HCT116 (cell line): ENCODE measurements at regions not wholly inside any gene's neighbourhood (a gene's known extent, or its start where the extent isn't known, plus 50 kb on each side); places are given as distances from the start of the nearest gene placed in this dataset.

Experiments
- ATAC-seq: fragments of 200-7000 bp; cut with Tn5 transposase; 2 replicates; pipeline ENCODE4 v1.9.1; 2020; ENCODE audit warnings: mild to moderate bottlenecking, moderate library complexity
- BruUV-seq: library from RNA; stranded (reverse); fragments of 400-500 nt; replicated peaks from 2 replicates; lab custom pipeline; 2021; lab: Mats Ljungman, UMichigan
- CTCF ChIA-PET: fragments of 300-600 bp; sonication (Branson Sonifier 250); formaldehyde crosslinking; loops from one replicate; lab custom pipeline; 2021; ENCODE audit warnings: antibody characterized with exemption; lab: Charles Lee
- POLR2A ChIA-PET: fragments of 300-600, 350-600 bp; sonication (Branson Sonifier 250); formaldehyde crosslinking; loops from one replicate; lab custom pipeline; 2021; ENCODE audit warnings: antibody characterized with exemption; lab: Charles Lee
- RAD21 ChIA-PET, 2 experiments: fragments of 300-600 bp; sonication (Branson Sonifier 250); formaldehyde crosslinking; loops; one replicate each; lab custom pipeline; 2023; ENCODE audit warnings: low total read pairs in 2 of 2; ENCODE audit not compliant: uncharacterized antibody in 2 of 2, unreplicated experiment in 2 of 2, low non-redundant PET in 1 of 2; lab: Charles Lee
- DNase-seq: peaks from one replicate; pipeline ENCODE4 v3.0.0-alpha.2; 2010; ENCODE audit warnings: low read depth, low spot score
- H2AFZ ChIP-seq: fragments of 200-600 bp; shearing (Covaris generic), sonication (generic); 2 replicates; pipeline ENCODE4 v1.6.1; 2017; ENCODE audit warnings: low read depth, mixed run types, mixed read lengths, antibody characterized with exemption, low read length; ENCODE audit not compliant: poor library complexity, severe bottlenecking
- H3K27ac ChIP-seq: 2 replicates; pipeline ENCODE4 v1.5.1; 2012; ENCODE audit warnings: low read depth, low read length
- H3K27me3 ChIP-seq: fragments of 200-600 bp; sonication (generic); 2 replicates; pipeline ENCODE4 v1.6.1; 2016; ENCODE audit warnings: mixed run types, low read length, mixed read lengths; ENCODE audit not compliant: insufficient read depth
- H3K36me3 ChIP-seq, 2 experiments: fragments of 200-500 bp in 1 of 2; fragments of 200-600 bp in 1 of 2; sonication (Bioruptor generic) in 1 of 2; sonication (generic) in 1 of 2; 2 replicates each; pipeline versions ENCODE4 v1.5.1 to v1.6.1; 2014 to 2016; ENCODE audit warnings: low read length in 2 of 2, inconsistent platforms in 1 of 2, mixed read lengths in 1 of 2, mixed run types in 1 of 2; ENCODE audit not compliant: insufficient read depth in 2 of 2, control insufficient read depth in 1 of 2
- H3K4me1 ChIP-seq, 2 experiments: fragments of 200-600 bp in 1 of 2; sonication (generic) in 1 of 2; 2 replicates each; pipeline versions ENCODE4 v1.5.1 to v1.6.1; 2012 to 2017; ENCODE audit warnings: low read length in 2 of 2, inconsistent platforms in 1 of 2, mild to moderate bottlenecking in 1 of 2, mixed read lengths in 1 of 2, mixed run types in 1 of 2, moderate library complexity in 1 of 2; ENCODE audit not compliant: insufficient read depth in 2 of 2, control insufficient read depth in 1 of 2
- H3K4me2 ChIP-seq: fragments of 200-600 bp; sonication (generic); 2 replicates; pipeline ENCODE4 v1.6.1; 2017; ENCODE audit warnings: mixed run types, low read length, mixed read lengths
- H3K4me3 ChIP-seq, 2 experiments: fragments of 200-600 bp in 1 of 2; sonication (generic) in 1 of 2; replicated peaks in 1 of 2; 2 replicates each; pipeline ENCODE4 v1.5.1; 2011 to 2016; ENCODE audit warnings: low read length in 2 of 2, control low read depth in 1 of 2, low read depth in 1 of 2, mild to moderate bottlenecking in 1 of 2, mixed read lengths in 1 of 2, mixed run types in 1 of 2
- H3K79me2 ChIP-seq: fragments of 200-600 bp; sonication (generic); 2 replicates; pipeline ENCODE4 v1.6.1; 2017; ENCODE audit warnings: mild to moderate bottlenecking, mixed run types, low read length, moderate library complexity, mixed read lengths; ENCODE audit not compliant: insufficient read depth
- H3K9ac ChIP-seq: fragments of 200-600 bp; sonication (generic); 2 replicates; pipeline ENCODE4 v1.6.1; 2016; ENCODE audit warnings: low read length, mixed read lengths
- H3K9me2 ChIP-seq: fragments of 200-600 bp; sonication (generic), shearing (Covaris generic); 2 replicates; pipeline ENCODE4 v1.6.1; 2017; ENCODE audit warnings: mixed run types, mild to moderate bottlenecking, moderate library complexity; ENCODE audit not compliant: insufficient read depth
- H3K9me3 ChIP-seq, 2 experiments: fragments of 200-500 bp in 1 of 2; fragments of 200-600 bp in 1 of 2; sonication (Bioruptor generic) in 1 of 2; sonication (generic) in 1 of 2; 2 replicates each; pipeline ENCODE4 v1.6.1; 2014 to 2017; ENCODE audit warnings: low read length in 2 of 2, mixed read lengths in 2 of 2, inconsistent platforms in 1 of 2, low read depth in 1 of 2, mild to moderate bottlenecking in 1 of 2, mixed run types in 1 of 2, moderate library complexity in 1 of 2; ENCODE audit not compliant: control insufficient read depth in 1 of 2, insufficient read depth in 1 of 2
- H4K20me1 ChIP-seq: fragments of 200-600 bp; sonication (generic), shearing (Covaris generic); 2 replicates; pipeline ENCODE4 v1.6.1; 2017; ENCODE audit warnings: mixed run types, mild to moderate bottlenecking, moderate library complexity; ENCODE audit not compliant: insufficient read depth
- ATF3 ChIP-seq: IDR thresholded peaks from 2 replicates; pipeline ENCODE4 v1.6.1; 2012
- ELF1 ChIP-seq: IDR thresholded peaks from 2 replicates; pipeline ENCODE4 v1.6.1; 2012; ENCODE audit warnings: low read depth, borderline replicate concordance
- JUND ChIP-seq: IDR thresholded peaks from 2 replicates; pipeline ENCODE4 v1.6.1; 2012
- POLR2AphosphoS5 ChIP-seq: IDR thresholded peaks from 2 replicates; pipeline ENCODE4 v1.6.1; 2011; ENCODE audit warnings: mild to moderate bottlenecking, low read depth, low read length, moderate library complexity
- RAD21 ChIP-seq: IDR thresholded peaks from 2 replicates; pipeline ENCODE4 v1.6.1; 2012; ENCODE audit warnings: low read depth, mild to moderate bottlenecking
- REST ChIP-seq: IDR thresholded peaks from 2 replicates; pipeline ENCODE4 v1.6.1; 2012; ENCODE audit warnings: low read depth
- SP1 ChIP-seq: IDR thresholded peaks from 2 replicates; pipeline ENCODE4 v1.6.1; 2012; ENCODE audit warnings: low read depth
- ZBTB33 ChIP-seq: IDR thresholded peaks from 2 replicates; pipeline ENCODE4 v1.6.1; 2011; ENCODE audit warnings: mild to moderate bottlenecking, low read length, moderate library complexity; ENCODE audit not compliant: insufficient replicate concordance; ENCODE audit errors: extremely low read depth
- intact Hi-C: fragments of 100-400 bp; cut with micrococcal nuclease; formaldehyde crosslinking; loops from 2 replicates; pipeline ENCODE4 v1.10.0; 2022

DNA sequence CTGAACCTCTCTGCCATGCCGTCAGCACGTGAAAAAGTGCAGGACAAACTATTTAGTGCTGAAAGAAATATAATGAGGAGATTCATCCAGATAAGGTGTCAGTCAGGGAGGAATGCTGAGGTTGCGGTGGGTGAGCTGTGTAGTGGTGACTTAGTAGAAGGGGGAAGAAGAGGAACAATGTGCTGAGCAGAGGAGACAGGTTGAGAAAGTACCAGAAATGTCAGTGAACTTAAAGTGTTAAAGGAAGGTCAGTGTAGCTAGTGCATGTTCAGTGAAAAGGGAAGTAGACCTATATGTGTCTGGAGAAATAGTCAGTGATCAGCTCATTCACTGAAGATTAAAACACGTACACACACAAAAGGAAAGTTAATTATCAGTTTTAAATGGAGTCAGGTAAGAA, 237.6 kb upstream of the CCDC179 start:
- Histone ChIP-seq H3K4me3 (no peak overlapping the region), H3K4me1 (no peaks in the 10 kb centered on the region), H3K9me3 (peaks cover 0 to 7% of the 10 kb centered on the region in 2 experiments; a peak in 1 of 4 replicates), H3K27me3 (no peaks in the 10 kb centered on the region), H2AFZ (no peak overlapping the region), H4K20me1 (no peaks in the 10 kb centered on the region), H3K9ac (no peak overlapping the region), H3K27ac (no peak overlapping the region), H3K36me3 (no peaks in the 10 kb centered on the region), H3K9me2 (no peaks in the 10 kb centered on the region), H3K79me2 (no peaks in the 10 kb centered on the region), H3K4me2 (no peak overlapping the region)
- ATAC-seq (no peak), DNase-seq (no peak)
- POLR2A ChIA-PET: no interaction called here
- CTCF ChIA-PET: no interaction called here
- no peak for TF ChIP-seq ELF1
- TF ChIP-seq ZBTB33: no peak
- TF ChIP-seq ATF3: no peak
- no peak for TF ChIP-seq POLR2AphosphoS5
- TF ChIP-seq REST: no peak
- TF ChIP-seq SP1: no peak
- TF ChIP-seq JUND: no peak
- TF ChIP-seq RAD21: no peak
- BruUV-seq: no TSS peak
- intact Hi-C loops: no loop called here
- RAD21 ChIA-PET: no interaction called here
